Nucleus accumbens (tissue), 56 donors: ENCODE measurements at regions not wholly inside any gene's neighbourhood (a gene's known extent, or its start where the extent isn't known, plus 50 kb on each side); places are given as distances from the start of the nearest gene placed in this dataset.
"Not testable (repeated sequence)": the region's sequence is repeated elsewhere in the genome, so short reads cannot be mapped to it uniquely, and the experiment has no call there.

Experiments
- DNase-seq, 56 donors: peaks; one replicate each; lab custom pipeline; 2025; lab: John Stamatoyannopoulos, UW

GRCh38 chr1:120282744-120283464 lies 106.6 kb upstream of the SEC22B start:
- not testable (repeated sequence) for DNase-seq

- DNase-seq: not testable (repeated sequence)
Observed at GRCh38 chr1:120278259-120278610, 101.9 kb upstream of the SEC22B start.

GRCh38 chr1:120277428-120278258 lies 101.3 kb upstream of the SEC22B start:
- not testable (repeated sequence) for DNase-seq

- not testable (repeated sequence) for DNase-seq
Observed at GRCh38 chr1:120276710-120277109, 100.4 kb upstream of the SEC22B start.

GRCh38 chr1:120274438-120274837 lies 98.1 kb upstream of the SEC22B start:
- DNase-seq: not testable (repeated sequence)

GRCh38 chr1:120273363-120273762 lies 97.0 kb upstream of the SEC22B start:
- DNase-seq: not testable (repeated sequence)

- not testable (repeated sequence) for DNase-seq
Observed at GRCh38 chr1:120272242-120272641, 95.9 kb upstream of the SEC22B start.

- DNase-seq: not testable (repeated sequence)
Observed at GRCh38 chr1:120271561-120272221, 95.4 kb upstream of the SEC22B start.

GRCh38 chr1:120267894-120268551 lies 91.7 kb upstream of the SEC22B start:
- DNase-seq: not testable (repeated sequence)

- DNase-seq: not testable (repeated sequence)
Observed at GRCh38 chr1:120264564-120264963, 88.2 kb upstream of the SEC22B start.

GRCh38 chr1:120262791-120263751 lies 86.8 kb upstream of the SEC22B start:
- DNase-seq: not testable (repeated sequence)

- DNase-seq: not testable (repeated sequence)
Observed at GRCh38 chr1:120257778-120258105, 81.4 kb upstream of the SEC22B start.

- DNase-seq: not testable (repeated sequence)
Observed at GRCh38 chr1:120257064-120257777, 80.9 kb upstream of the SEC22B start.

GRCh38 chr1:120250756-120251155 lies 74.4 kb upstream of the SEC22B start:
- not testable (repeated sequence) for DNase-seq

- DNase-seq: not testable (repeated sequence)
Observed at GRCh38 chr1:120248726-120249427, 72.6 kb upstream of the SEC22B start.

- DNase-seq: not testable (repeated sequence)
Observed at GRCh38 chr1:120248203-120248602, 71.9 kb upstream of the SEC22B start.

- DNase-seq: not testable (repeated sequence)
Observed at GRCh38 chr1:120243867-120244266, 67.5 kb upstream of the SEC22B start.

- not testable (repeated sequence) for DNase-seq
Observed at GRCh38 chr1:120242582-120242981, 66.3 kb upstream of the SEC22B start.
